ENCODE measurements at regions not wholly inside any gene's neighbourhood (a gene's known extent, or its start where the extent isn't known, plus 50 kb on each side); places are given as distances from the start of the nearest gene placed in this dataset.

DNA sequence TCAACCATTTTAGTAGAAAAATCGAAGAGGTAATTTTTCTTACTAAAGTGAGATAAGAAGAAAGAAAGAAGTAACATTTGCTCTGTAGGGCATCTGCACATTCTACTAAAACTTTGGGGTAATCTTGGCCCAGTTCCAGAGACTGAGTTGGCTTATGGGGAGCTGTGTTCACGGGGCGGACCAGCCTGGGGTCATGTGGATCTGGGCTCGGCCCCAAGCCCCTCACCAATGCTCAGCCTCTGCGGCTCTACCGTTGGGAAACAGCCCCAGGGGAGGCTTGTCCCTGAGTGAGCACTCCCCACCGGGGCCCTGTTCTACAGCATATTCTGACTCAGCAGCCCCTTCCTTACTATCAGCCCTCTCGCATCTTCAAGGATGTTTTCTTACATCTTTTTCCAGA, 132.3 kb downstream of the RTP5 start:
- no peak for DNase-seq (ENCODE audit: low read depth in 2 of 2)
- H3K27ac ChIP-seq (ENCODE audit: insufficient read depth, low read length): no peak overlapping the region
- no peaks in the 10 kb centered on the region for H3K79me2 ChIP-seq (ENCODE audit: control insufficient read depth, insufficient read depth, low read length)
- no peaks in the 10 kb centered on the region for H3K27me3 ChIP-seq (ENCODE audit: control insufficient read depth, insufficient read depth, low read length)
- no peak overlapping the region for H2AFZ ChIP-seq (ENCODE audit: low read length)
- no peaks in the 10 kb centered on the region for H3K36me3 ChIP-seq (ENCODE audit: control insufficient read depth, insufficient read depth, low read length)
- no peaks in the 10 kb centered on the region for H4K20me1 ChIP-seq (ENCODE audit: control insufficient read depth, extremely low read depth, insufficient read depth, low read length)
- H3K4me1 ChIP-seq (ENCODE audit: control insufficient read depth, extremely low read depth, insufficient read depth, low read length): no peaks in the 10 kb centered on the region
- no peak overlapping the region for H3K9ac ChIP-seq (ENCODE audit: insufficient read depth, low read length)
- H3K4me2 ChIP-seq (ENCODE audit: extremely low read depth, insufficient read depth, low read length): no peak overlapping the region
- H3K9me3 ChIP-seq (ENCODE audit: control insufficient read depth, insufficient read depth, low read depth, low read length): peaks cover 2% of the 10 kb centered on the region
- H3K4me3 ChIP-seq (replicated peaks in 1 of 4; ENCODE audit: control extremely low read depth in 1 of 4, insufficient read depth in 1 of 4, low read depth in 3 of 4, low read length in 4 of 4): no peak overlapping the region
- no peak for TF ChIP-seq EZH2 (IDR thresholded peaks at IDR 0.05; ENCODE audit: low read length, missing control alignments)
- TF ChIP-seq, protein P1, sequence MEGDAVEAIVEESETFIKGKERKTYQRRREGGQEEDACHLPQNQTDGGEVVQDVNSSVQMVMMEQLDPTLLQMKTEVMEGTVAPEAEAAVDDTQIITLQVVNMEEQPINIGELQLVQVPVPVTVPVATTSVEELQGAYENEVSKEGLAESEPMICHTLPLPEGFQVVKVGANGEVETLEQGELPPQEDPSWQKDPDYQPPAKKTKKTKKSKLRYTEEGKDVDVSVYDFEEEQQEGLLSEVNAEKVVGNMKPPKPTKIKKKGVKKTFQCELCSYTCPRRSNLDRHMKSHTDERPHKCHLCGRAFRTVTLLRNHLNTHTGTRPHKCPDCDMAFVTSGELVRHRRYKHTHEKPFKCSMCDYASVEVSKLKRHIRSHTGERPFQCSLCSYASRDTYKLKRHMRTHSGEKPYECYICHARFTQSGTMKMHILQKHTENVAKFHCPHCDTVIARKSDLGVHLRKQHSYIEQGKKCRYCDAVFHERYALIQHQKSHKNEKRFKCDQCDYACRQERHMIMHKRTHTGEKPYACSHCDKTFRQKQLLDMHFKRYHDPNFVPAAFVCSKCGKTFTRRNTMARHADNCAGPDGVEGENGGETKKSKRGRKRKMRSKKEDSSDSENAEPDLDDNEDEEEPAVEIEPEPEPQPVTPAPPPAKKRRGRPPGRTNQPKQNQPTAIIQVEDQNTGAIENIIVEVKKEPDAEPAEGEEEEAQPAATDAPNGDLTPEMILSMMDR (conservative IDR thresholded peaks at IDR 0.05 in 1 of 2, IDR thresholded peaks at IDR 0.05 in 1 of 2; ENCODE audit: low read depth in 1 of 2, low read length in 2 of 2): no peak

DNA sequence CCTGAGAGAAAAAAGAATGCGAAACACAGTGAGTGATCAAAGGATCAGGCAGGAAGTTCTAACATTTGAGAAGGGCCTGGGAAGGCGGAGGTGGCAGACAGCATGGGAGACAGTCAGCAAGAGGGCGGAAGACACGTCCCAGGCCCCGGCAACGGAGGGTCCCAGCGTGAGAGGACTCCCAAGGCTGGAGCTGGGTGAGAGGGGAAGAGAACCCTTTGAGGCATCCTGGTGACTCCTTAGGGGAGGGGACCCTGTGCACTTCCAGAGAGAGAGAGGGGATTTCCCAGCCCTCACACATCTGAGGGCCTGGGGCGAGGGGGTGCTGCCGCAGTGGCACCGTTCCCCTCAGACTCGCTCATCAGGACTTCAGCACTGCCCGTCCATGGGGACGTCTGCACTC, 133.4 kb downstream of the RTP5 start:
- peaks cover 2% of the 10 kb centered on the region for H3K9me3 ChIP-seq (ENCODE audit: control insufficient read depth, insufficient read depth, low read depth, low read length)
- no peak overlapping the region for H3K4me3 ChIP-seq (replicated peaks in 1 of 4; ENCODE audit: control extremely low read depth in 1 of 4, insufficient read depth in 1 of 4, low read depth in 3 of 4, low read length in 4 of 4)
- no peak overlapping the region for H3K4me2 ChIP-seq (ENCODE audit: extremely low read depth, insufficient read depth, low read length)
- no peak for DNase-seq (ENCODE audit: low read depth in 2 of 2)
- TF ChIP-seq EZH2 (IDR thresholded peaks at IDR 0.05; ENCODE audit: low read length, missing control alignments): no peak
- TF ChIP-seq, protein P1 (conservative IDR thresholded peaks at IDR 0.05 in 1 of 2, IDR thresholded peaks at IDR 0.05 in 1 of 2; ENCODE audit: low read depth in 1 of 2, low read length in 2 of 2): no peak
- H3K4me1 ChIP-seq (ENCODE audit: control insufficient read depth, extremely low read depth, insufficient read depth, low read length): no peaks in the 10 kb centered on the region
- no peak overlapping the region for H2AFZ ChIP-seq (ENCODE audit: low read length)
- no peaks in the 10 kb centered on the region for H3K27me3 ChIP-seq (ENCODE audit: control insufficient read depth, insufficient read depth, low read length)
- H3K79me2 ChIP-seq (ENCODE audit: control insufficient read depth, insufficient read depth, low read length): no peaks in the 10 kb centered on the region
- H4K20me1 ChIP-seq (ENCODE audit: control insufficient read depth, extremely low read depth, insufficient read depth, low read length): no peaks in the 10 kb centered on the region
- no peaks in the 10 kb centered on the region for H3K36me3 ChIP-seq (ENCODE audit: control insufficient read depth, insufficient read depth, low read length)
- H3K27ac ChIP-seq (ENCODE audit: insufficient read depth, low read length): no peak overlapping the region
- no peak overlapping the region for H3K9ac ChIP-seq (ENCODE audit: insufficient read depth, low read length)

DNA sequence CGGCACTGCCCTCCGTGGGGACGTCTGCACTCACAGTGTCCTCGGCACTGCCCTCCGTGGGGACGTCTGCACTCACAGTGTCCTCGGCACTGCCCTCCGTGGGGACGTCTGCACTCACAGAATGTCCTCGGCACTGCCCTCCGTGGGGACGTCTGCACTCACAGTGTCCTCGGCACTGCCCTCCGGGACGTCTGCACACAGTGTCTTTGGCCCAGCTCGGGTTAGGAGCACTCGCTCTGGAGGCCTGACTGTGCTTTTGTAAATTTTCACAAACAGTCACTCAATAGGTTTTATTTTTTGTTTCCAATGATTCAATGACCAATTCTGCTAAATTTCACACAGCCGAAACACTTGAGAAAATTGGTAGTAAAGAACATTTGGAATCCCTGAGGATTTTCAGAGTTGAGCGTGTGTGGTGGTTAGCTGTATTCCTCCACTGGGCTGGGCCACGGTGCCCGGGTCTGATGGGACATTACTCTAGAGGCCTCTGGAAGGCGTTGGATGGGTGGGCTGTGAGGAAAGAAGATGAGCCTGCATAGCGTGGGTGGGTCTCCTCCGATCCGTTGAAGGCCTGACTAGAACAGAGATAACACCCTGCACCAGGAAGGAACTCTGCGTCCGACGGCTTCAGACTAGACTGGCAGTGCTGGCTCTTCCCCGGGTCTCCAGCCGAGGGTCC, 134.8 kb downstream of the RTP5 start:
- H3K36me3 ChIP-seq (ENCODE audit: control insufficient read depth, insufficient read depth, low read length): no peaks in the 10 kb centered on the region
- H3K4me3 ChIP-seq (replicated peaks in 1 of 4; ENCODE audit: control extremely low read depth in 1 of 4, insufficient read depth in 1 of 4, low read depth in 3 of 4, low read length in 4 of 4): no peak overlapping the region
- TF ChIP-seq EZH2 (IDR thresholded peaks at IDR 0.05; ENCODE audit: low read length, missing control alignments): no peak
- TF ChIP-seq, protein P1 (conservative IDR thresholded peaks at IDR 0.05 in 1 of 2, IDR thresholded peaks at IDR 0.05 in 1 of 2; ENCODE audit: low read depth in 1 of 2, low read length in 2 of 2): no peak
- no peak overlapping the region for H3K4me2 ChIP-seq (ENCODE audit: extremely low read depth, insufficient read depth, low read length)
- no peaks in the 10 kb centered on the region for H3K27me3 ChIP-seq (ENCODE audit: control insufficient read depth, insufficient read depth, low read length)
- no peaks in the 10 kb centered on the region for H4K20me1 ChIP-seq (ENCODE audit: control insufficient read depth, extremely low read depth, insufficient read depth, low read length)
- no peaks in the 10 kb centered on the region for H3K79me2 ChIP-seq (ENCODE audit: control insufficient read depth, insufficient read depth, low read length)
- peaks cover 2% of the 10 kb centered on the region for H3K9me3 ChIP-seq (ENCODE audit: control insufficient read depth, insufficient read depth, low read depth, low read length)
- no peak overlapping the region for H2AFZ ChIP-seq (ENCODE audit: low read length)
- DNase-seq (ENCODE audit: low read depth in 2 of 2): no peak
- no peaks in the 10 kb centered on the region for H3K4me1 ChIP-seq (ENCODE audit: control insufficient read depth, extremely low read depth, insufficient read depth, low read length)
- H3K9ac ChIP-seq (ENCODE audit: insufficient read depth, low read length): no peak overlapping the region
- no peak overlapping the region for H3K27ac ChIP-seq (ENCODE audit: insufficient read depth, low read length)

Measured in fibroblast of lung (primary cell).